WTC11 (cell line): ENCODE measurements at regions not wholly inside any gene's neighbourhood (a gene's known extent, or its start where the extent isn't known, plus 50 kb on each side); places are given as distances from the start of the nearest gene placed in this dataset.

Experiments used
- ATAC-seq: fragments of 200-7000 bp; cut with Tn5 transposase; 2 replicates; pipeline ENCODE4 v1.10.0; 2021; ENCODE audit warnings: mild to moderate bottlenecking, moderate library complexity
- CTCF ChIA-PET: fragments of 300-600 bp; sonication (Branson Sonifier 250); formaldehyde crosslinking; loops from one replicate; lab custom pipeline; 2021; ENCODE audit warnings: antibody characterized with exemption; lab: Charles Lee
- POLR2A ChIA-PET: fragments of 350-600 bp; sonication (Branson Sonifier 250); formaldehyde crosslinking; loops from one replicate; lab custom pipeline; 2021; ENCODE audit warnings: antibody characterized with exemption; lab: Charles Lee
- DNase-seq: peaks from one replicate; pipeline ENCODE4 v3.0.0; 2021; ENCODE audit warnings: low spot score
- H3K27ac Mint-ChIP-seq: 2 replicates; pipeline ENCODE4 v1.8.0; 2021; ENCODE audit warnings: mixed read lengths
- H3K27me3 Mint-ChIP-seq: 2 replicates; pipeline ENCODE4 v1.8.0; 2021; ENCODE audit warnings: low read depth, mild to moderate bottlenecking, moderate library complexity, mixed read lengths
- H3K36me3 Mint-ChIP-seq: 2 replicates; pipeline ENCODE4 v1.8.0; 2021; ENCODE audit warnings: mixed read lengths
- H3K4me1 Mint-ChIP-seq: 2 replicates; pipeline ENCODE4 v1.8.0; 2022; ENCODE audit warnings: mixed read lengths
- H3K4me3 Mint-ChIP-seq: 2 replicates; pipeline ENCODE4 v1.8.0; 2021; ENCODE audit warnings: mild to moderate bottlenecking, moderate library complexity, mixed read lengths
- H3K9me3 Mint-ChIP-seq: 2 replicates; pipeline ENCODE4 v1.8.0; 2021; ENCODE audit warnings: mixed read lengths
- ELF4 ChIP-seq: sonication (generic); formaldehyde crosslinking; IDR thresholded peaks from 2 replicates; pipeline ENCODE4 v1.8.1; 2022; ENCODE audit warnings: low read depth, mild to moderate bottlenecking, moderate library complexity, missing genetic modification reagents
- JAZF1 ChIP-seq: fragments of 250-450 bp; sonication (Bioruptor Pico); IDR thresholded peaks from 2 replicates; pipeline ENCODE4 v1.9.0; 2021; ENCODE audit warnings: moderate library complexity, mild to moderate bottlenecking, inconsistent platforms
- MYBL2 ChIP-seq: sonication (generic); formaldehyde crosslinking; IDR thresholded peaks from 2 replicates; pipeline ENCODE4 v1.8.1; 2023; ENCODE audit warnings: mild to moderate bottlenecking, moderate library complexity, missing genetic modification reagents
- NR3C1 ChIP-seq: sonication (generic); formaldehyde crosslinking; conservative IDR thresholded peaks from 2 replicates; pipeline ENCODE4 v1.8.1; 2023; ENCODE audit warnings: low read depth, mild to moderate bottlenecking, missing genetic modification reagents
- PRRX2 ChIP-seq: fragments of 250-450 bp; sonication (Bioruptor Pico); IDR thresholded peaks from 2 replicates; pipeline ENCODE4 v1.8.0; 2021; ENCODE audit warnings: mild to moderate bottlenecking
- TCF7 ChIP-seq: sonication (generic); formaldehyde crosslinking; IDR thresholded peaks from 2 replicates; pipeline ENCODE4 v1.8.0; 2022; ENCODE audit warnings: mild to moderate bottlenecking, low read depth, missing genetic modification reagents, moderate library complexity
- USF2 ChIP-seq: sonication (generic); formaldehyde crosslinking; IDR thresholded peaks from 2 replicates; pipeline ENCODE4 v1.8.1; 2023; ENCODE audit warnings: mild to moderate bottlenecking, missing genetic modification reagents, moderate library complexity
- ZNF219 ChIP-seq: sonication (generic); formaldehyde crosslinking; IDR thresholded peaks from 2 replicates; pipeline ENCODE4 v1.8.0; 2023; ENCODE audit warnings: missing genetic modification reagents, mild to moderate bottlenecking, borderline replicate concordance
- ZNF232 ChIP-seq: sonication (generic); formaldehyde crosslinking; IDR thresholded peaks from 2 replicates; pipeline ENCODE4 v1.8.0; 2022; ENCODE audit warnings: mild to moderate bottlenecking, missing genetic modification reagents
- ZNF512 ChIP-seq: sonication (generic); formaldehyde crosslinking; IDR thresholded peaks from 2 replicates; pipeline ENCODE4 v1.8.1; 2022; ENCODE audit warnings: missing genetic modification reagents, borderline replicate concordance
- TF ChIP-seq, protein P1 (sequence below): sonication (generic); formaldehyde crosslinking; IDR thresholded peaks from 2 replicates; pipeline ENCODE4 v1.8.1; 2023; ENCODE audit warnings: mild to moderate bottlenecking, missing genetic modification reagents
- TF ChIP-seq, protein P2 (sequence below): sonication (generic); formaldehyde crosslinking; conservative IDR thresholded peaks from 2 replicates; pipeline ENCODE4 v1.8.1; 2023; ENCODE audit warnings: mild to moderate bottlenecking, low read depth, missing genetic modification reagents, moderate library complexity
- TF ChIP-seq, protein P3 (sequence below): sonication (generic); formaldehyde crosslinking; IDR thresholded peaks from 2 replicates; pipeline ENCODE4 v1.8.1; 2023; ENCODE audit warnings: mild to moderate bottlenecking, missing genetic modification reagents, borderline replicate concordance
- TF ChIP-seq, protein P4 (sequence below): sonication (generic); formaldehyde crosslinking; IDR thresholded peaks from 2 replicates; pipeline ENCODE4 v1.8.0; 2023; ENCODE audit warnings: mild to moderate bottlenecking, missing genetic modification reagents
- TF ChIP-seq, protein P5 (sequence below): sonication (generic); formaldehyde crosslinking; IDR thresholded peaks from 2 replicates; pipeline ENCODE4 v1.8.1; 2023; ENCODE audit warnings: mild to moderate bottlenecking, moderate library complexity, missing genetic modification reagents

GRCh38 chr4:134754301-134755019 is 552.9 kb upstream of the PABPC4L start (continued):
- TF ChIP-seq PRRX2 (CRISPR knock-in tag) (no peak), USF2 (CRISPR knock-in tag) (no peak)

DNA sequence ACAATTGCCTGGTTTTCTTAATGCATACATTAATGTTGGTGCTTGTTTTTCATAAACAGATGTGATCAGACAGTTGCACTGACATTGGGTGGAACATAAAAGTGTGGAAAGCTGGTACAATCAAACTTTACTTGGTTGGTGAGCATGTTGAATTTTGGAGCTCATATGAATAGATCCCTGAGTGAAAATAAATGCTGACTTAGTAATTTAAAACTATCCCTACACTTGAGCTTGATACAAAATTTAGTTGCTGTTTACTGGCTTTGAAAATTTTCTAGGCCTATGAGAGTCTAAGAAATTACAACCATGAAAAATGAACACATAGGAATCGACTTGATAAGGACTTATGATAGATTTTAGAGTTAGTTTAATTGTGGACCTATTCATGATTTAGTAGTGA is 551.8 kb upstream of the PABPC4L start:
- Mint-ChIP-seq H3K36me3 (no peaks in the 10 kb centered on the region), H3K9me3 (no peaks in the 10 kb centered on the region), H3K4me3 (no peak overlapping the region), H3K4me1 (no peaks in the 10 kb centered on the region), H3K27me3 (peaks cover 12% of the 10 kb centered on the region), H3K27ac (no peak overlapping the region)
- ChIA-PET POLR2A (no interaction called here), CTCF (no interaction called here)
- TF ChIP-seq ZNF512 (CRISPR knock-in tag) = no peak
- TF ChIP-seq, protein P1, sequence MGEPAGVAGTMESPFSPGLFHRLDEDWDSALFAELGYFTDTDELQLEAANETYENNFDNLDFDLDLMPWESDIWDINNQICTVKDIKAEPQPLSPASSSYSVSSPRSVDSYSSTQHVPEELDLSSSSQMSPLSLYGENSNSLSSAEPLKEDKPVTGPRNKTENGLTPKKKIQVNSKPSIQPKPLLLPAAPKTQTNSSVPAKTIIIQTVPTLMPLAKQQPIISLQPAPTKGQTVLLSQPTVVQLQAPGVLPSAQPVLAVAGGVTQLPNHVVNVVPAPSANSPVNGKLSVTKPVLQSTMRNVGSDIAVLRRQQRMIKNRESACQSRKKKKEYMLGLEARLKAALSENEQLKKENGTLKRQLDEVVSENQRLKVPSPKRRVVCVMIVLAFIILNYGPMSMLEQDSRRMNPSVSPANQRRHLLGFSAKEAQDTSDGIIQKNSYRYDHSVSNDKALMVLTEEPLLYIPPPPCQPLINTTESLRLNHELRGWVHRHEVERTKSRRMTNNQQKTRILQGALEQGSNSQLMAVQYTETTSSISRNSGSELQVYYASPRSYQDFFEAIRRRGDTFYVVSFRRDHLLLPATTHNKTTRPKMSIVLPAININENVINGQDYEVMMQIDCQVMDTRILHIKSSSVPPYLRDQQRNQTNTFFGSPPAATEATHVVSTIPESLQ (CRISPR knock-in tag) = no peak
- TF ChIP-seq, protein P2, sequence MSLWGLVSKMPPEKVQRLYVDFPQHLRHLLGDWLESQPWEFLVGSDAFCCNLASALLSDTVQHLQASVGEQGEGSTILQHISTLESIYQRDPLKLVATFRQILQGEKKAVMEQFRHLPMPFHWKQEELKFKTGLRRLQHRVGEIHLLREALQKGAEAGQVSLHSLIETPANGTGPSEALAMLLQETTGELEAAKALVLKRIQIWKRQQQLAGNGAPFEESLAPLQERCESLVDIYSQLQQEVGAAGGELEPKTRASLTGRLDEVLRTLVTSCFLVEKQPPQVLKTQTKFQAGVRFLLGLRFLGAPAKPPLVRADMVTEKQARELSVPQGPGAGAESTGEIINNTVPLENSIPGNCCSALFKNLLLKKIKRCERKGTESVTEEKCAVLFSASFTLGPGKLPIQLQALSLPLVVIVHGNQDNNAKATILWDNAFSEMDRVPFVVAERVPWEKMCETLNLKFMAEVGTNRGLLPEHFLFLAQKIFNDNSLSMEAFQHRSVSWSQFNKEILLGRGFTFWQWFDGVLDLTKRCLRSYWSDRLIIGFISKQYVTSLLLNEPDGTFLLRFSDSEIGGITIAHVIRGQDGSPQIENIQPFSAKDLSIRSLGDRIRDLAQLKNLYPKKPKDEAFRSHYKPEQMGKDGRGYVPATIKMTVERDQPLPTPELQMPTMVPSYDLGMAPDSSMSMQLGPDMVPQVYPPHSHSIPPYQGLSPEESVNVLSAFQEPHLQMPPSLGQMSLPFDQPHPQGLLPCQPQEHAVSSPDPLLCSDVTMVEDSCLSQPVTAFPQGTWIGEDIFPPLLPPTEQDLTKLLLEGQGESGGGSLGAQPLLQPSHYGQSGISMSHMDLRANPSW (CRISPR knock-in tag) = no peak
- TF ChIP-seq MYBL2 = no peak
- TF ChIP-seq, protein P3, sequence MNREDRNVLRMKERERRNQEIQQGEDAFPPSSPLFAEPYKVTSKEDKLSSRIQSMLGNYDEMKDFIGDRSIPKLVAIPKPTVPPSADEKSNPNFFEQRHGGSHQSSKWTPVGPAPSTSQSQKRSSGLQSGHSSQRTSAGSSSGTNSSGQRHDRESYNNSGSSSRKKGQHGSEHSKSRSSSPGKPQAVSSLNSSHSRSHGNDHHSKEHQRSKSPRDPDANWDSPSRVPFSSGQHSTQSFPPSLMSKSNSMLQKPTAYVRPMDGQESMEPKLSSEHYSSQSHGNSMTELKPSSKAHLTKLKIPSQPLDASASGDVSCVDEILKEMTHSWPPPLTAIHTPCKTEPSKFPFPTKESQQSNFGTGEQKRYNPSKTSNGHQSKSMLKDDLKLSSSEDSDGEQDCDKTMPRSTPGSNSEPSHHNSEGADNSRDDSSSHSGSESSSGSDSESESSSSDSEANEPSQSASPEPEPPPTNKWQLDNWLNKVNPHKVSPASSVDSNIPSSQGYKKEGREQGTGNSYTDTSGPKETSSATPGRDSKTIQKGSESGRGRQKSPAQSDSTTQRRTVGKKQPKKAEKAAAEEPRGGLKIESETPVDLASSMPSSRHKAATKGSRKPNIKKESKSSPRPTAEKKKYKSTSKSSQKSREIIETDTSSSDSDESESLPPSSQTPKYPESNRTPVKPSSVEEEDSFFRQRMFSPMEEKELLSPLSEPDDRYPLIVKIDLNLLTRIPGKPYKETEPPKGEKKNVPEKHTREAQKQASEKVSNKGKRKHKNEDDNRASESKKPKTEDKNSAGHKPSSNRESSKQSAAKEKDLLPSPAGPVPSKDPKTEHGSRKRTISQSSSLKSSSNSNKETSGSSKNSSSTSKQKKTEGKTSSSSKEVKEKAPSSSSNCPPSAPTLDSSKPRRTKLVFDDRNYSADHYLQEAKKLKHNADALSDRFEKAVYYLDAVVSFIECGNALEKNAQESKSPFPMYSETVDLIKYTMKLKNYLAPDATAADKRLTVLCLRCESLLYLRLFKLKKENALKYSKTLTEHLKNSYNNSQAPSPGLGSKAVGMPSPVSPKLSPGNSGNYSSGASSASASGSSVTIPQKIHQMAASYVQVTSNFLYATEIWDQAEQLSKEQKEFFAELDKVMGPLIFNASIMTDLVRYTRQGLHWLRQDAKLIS (CRISPR knock-in tag) = no peak
- DNase-seq (no peak), ATAC-seq (no peak)

GRCh38 chr4:134747108-134747805 is 545.7 kb upstream of the PABPC4L start:
- DNase-seq (no peak), ATAC-seq (peak; percentile 65)
- Mint-ChIP-seq H3K27me3 (peaks cover 42% of the 10 kb centered on the region), H3K36me3 (peaks cover 18% of the 10 kb centered on the region), H3K4me3 (no peak overlapping the region), H3K4me1 (peaks cover 19% of the 10 kb centered on the region), H3K27ac (no peak overlapping the region), H3K9me3 (peaks cover 21% of the 10 kb centered on the region)
- TF ChIP-seq NR3C1 (CRISPR knock-in tag) (no peak), TCF7 (no peak), ZNF232 (CRISPR knock-in tag) (no peak), JAZF1 (no peak), ZNF219 (CRISPR knock-in tag) (no peak), ELF4 (no peak)
- TF ChIP-seq, protein P4, sequence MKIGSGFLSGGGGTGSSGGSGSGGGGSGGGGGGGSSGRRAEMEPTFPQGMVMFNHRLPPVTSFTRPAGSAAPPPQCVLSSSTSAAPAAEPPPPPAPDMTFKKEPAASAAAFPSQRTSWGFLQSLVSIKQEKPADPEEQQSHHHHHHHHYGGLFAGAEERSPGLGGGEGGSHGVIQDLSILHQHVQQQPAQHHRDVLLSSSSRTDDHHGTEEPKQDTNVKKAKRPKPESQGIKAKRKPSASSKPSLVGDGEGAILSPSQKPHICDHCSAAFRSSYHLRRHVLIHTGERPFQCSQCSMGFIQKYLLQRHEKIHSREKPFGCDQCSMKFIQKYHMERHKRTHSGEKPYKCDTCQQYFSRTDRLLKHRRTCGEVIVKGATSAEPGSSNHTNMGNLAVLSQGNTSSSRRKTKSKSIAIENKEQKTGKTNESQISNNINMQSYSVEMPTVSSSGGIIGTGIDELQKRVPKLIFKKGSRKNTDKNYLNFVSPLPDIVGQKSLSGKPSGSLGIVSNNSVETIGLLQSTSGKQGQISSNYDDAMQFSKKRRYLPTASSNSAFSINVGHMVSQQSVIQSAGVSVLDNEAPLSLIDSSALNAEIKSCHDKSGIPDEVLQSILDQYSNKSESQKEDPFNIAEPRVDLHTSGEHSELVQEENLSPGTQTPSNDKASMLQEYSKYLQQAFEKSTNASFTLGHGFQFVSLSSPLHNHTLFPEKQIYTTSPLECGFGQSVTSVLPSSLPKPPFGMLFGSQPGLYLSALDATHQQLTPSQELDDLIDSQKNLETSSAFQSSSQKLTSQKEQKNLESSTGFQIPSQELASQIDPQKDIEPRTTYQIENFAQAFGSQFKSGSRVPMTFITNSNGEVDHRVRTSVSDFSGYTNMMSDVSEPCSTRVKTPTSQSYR = no peak
- TF ChIP-seq, protein P5, sequence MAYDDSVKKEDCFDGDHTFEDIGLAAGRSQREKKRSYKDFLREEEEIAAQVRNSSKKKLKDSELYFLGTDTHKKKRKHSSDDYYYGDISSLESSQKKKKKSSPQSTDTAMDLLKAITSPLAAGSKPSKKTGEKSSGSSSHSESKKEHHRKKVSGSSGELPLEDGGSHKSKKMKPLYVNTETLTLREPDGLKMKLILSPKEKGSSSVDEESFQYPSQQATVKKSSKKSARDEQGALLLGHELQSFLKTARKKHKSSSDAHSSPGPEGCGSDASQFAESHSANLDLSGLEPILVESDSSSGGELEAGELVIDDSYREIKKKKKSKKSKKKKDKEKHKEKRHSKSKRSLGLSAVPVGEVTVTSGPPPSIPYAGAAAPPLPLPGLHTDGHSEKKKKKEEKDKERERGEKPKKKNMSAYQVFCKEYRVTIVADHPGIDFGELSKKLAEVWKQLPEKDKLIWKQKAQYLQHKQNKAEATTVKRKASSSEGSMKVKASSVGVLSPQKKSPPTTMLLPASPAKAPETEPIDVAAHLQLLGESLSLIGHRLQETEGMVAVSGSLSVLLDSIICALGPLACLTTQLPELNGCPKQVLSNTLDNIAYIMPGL = no peak
- CTCF ChIA-PET = no interaction called here
- POLR2A ChIA-PET = interaction anchor here (0.5 kb wide), 1 partner anchor 184 kb away, joined by 3 read pairs; no protein-coding TSS in a partner anchor
